ENCODE measurements at regions not wholly inside any gene's neighbourhood (a gene's known extent, or its start where the extent isn't known, plus 50 kb on each side); places are given as distances from the start of the nearest gene placed in this dataset.

- TF ChIP-seq EZH2 (IDR thresholded peaks at IDR 0.05; ENCODE audit: low read length, unreplicated experiment), result no peak
- no peak for TF ChIP-seq CTCF (conservative IDR thresholded peaks at IDR 0.05; ENCODE audit: low read depth, low read length)
Measured at GRCh38 chr1:56258371-56258770, 321.0 kb downstream of the PLPP3 start.
